Spinal cord (tissue), 9 donors: ENCODE measurements at regions not wholly inside any gene's neighbourhood (a gene's known extent, or its start where the extent isn't known, plus 50 kb on each side); places are given as distances from the start of the nearest gene placed in this dataset.
"Not testable (repeated sequence)": the region's sequence is repeated elsewhere in the genome, so short reads cannot be mapped to it uniquely, and the experiment has no call there.

Experiments used
- DNase-seq, 6 donors: peaks; one replicate each; pipeline versions ENCODE4 v3.0.0 to v3.0.0-alpha.2; 2013 to 2015; ENCODE audit warnings: low spot score in 6 of 6, low read depth in 4 of 6
- H3K27ac ChIP-seq: one replicate; pipeline ENCODE4 v1.5.1; 2013; ENCODE audit warnings: low read depth, low read length, control low read depth
- H3K27me3 ChIP-seq: one replicate; pipeline ENCODE4 v1.6.1; 2013; ENCODE audit warnings: low read length; ENCODE audit not compliant: control insufficient read depth, insufficient read depth
- H3K36me3 ChIP-seq: one replicate; pipeline ENCODE4 v1.6.1; 2013; ENCODE audit warnings: low read length; ENCODE audit not compliant: control insufficient read depth, insufficient read depth
- H3K4me1 ChIP-seq: one replicate; pipeline ENCODE4 v1.6.1; 2013; ENCODE audit warnings: low read length; ENCODE audit not compliant: control insufficient read depth, insufficient read depth
- H3K4me3 ChIP-seq: one replicate; pipeline ENCODE4 v1.5.1; 2013; ENCODE audit warnings: low read depth, low read length, control low read depth
- H3K9me3 ChIP-seq: one replicate; pipeline ENCODE4 v1.6.1; 2013; ENCODE audit warnings: low read length; ENCODE audit not compliant: control insufficient read depth, insufficient read depth
- WGBS: methylation state at CpG from one replicate; pipeline ENCODE4 v1.1.5; 2013; ENCODE audit warnings: missing lambda C conversion rate; ENCODE audit not compliant: insufficient coverage; 5-methylcytosine and 5-hydroxymethylcytosine counted together
- donor health status: healthy.

DNA sequence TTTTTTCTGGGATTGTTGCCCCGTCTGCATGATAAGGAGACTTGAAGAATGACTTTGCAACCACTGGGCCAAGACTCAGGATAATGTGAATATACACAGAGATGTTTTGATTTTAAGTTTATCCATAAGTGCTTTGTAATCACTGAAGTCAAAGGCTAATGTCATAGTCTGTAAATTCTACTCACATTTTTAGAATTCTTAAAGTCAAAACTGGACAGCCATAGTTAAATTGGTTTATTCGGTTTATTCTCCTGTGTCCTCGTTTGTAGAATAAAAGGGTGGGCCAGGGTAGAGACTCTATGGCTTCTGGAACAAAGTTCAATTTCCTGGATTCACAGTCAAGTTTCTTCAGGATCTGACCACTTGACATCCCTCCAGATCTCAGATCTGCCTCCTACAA, 327.7 kb upstream of the TNC start:
- H3K4me3 ChIP-seq = no peak overlapping the region
- H3K36me3 ChIP-seq = no peaks in the 10 kb centered on the region
- no peaks in the 10 kb centered on the region for H3K9me3 ChIP-seq
- no peak for DNase-seq
- H3K27me3 ChIP-seq = no peaks in the 10 kb centered on the region
- H3K27ac ChIP-seq = no peak overlapping the region
- 33% methylated on average over 1 of the region's 3 CpGs for WGBS
- no peaks in the 10 kb centered on the region for H3K4me1 ChIP-seq

DNA sequence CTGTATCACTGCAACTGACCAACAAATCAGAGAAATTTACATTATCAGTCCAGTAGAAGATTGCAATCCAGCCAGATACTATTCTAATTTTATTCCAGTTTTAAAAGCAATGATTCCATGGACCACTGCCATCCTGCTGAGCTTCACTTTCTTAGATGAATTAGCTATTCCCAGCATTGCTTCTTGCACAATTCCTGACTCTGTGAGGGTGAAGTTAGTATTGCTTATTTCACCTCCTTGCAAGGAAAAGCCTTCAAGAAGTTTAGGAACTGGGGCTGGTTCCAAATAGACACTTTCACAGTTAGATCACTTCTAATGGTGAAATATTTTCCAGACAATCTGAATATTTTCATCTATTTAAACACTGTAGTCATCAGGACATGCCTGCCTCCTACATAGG, 338.6 kb upstream of the TNC start:
- Histone ChIP-seq H3K4me3 (no peak overlapping the region), H3K4me1 (no peaks in the 10 kb centered on the region), H3K36me3 (no peaks in the 10 kb centered on the region), H3K27ac (no peak overlapping the region), H3K27me3 (no peaks in the 10 kb centered on the region), H3K9me3 (peaks cover 1% of the 10 kb centered on the region)
- no peak for DNase-seq

DNA sequence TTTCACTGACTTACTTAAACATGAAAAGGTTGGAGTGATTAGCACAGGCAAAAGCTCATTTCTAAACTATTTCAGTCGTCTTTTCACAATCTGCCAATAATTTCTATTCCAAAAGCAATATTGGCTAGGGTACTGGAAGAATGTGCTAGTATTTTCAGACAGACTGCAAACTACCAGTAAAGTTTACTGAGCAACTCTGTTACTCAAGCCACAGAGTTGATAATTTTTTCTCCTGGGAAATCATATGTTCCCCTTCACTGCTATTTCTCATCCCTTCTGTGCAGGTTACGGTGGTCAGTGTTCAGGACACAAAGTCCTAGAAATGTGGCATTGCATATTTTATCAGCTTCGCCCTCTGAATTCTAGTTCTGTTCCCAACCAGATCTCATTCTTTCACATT, 343.3 kb upstream of the TNC start:
- Histone ChIP-seq H3K4me1 (no peaks in the 10 kb centered on the region), H3K9me3 (no peaks in the 10 kb centered on the region), H3K27ac (no peak overlapping the region), H3K36me3 (no peaks in the 10 kb centered on the region), H3K27me3 (no peaks in the 10 kb centered on the region), H3K4me3 (no peak overlapping the region)
- peak in 1 of 6 donors; percentile 24 for DNase-seq
- WGBS = 73% methylated on average over 2 of the region's 3 CpGs

DNA sequence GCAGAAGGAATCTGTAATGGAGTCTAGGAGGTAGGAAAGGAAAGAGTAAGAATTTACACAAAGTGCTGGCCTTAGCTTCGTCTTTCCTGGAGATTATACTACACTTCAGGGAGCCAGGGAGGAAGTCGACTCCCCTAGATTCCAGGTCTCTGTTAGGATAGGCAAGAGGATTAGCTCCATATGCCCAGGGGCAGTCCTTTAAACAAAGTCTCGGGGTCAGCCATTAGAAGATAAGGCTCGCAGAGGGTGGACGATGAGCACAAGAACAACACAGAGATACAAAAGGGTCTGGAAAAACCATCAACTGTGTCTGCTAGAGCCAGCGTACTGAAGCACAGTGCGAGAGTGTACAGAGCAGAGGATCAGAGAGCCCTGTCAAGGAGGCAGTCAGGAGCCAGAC, 344.7 kb upstream of the TNC start:
- 96% methylated on average over 6 of the region's 7 CpGs for WGBS
- Histone ChIP-seq H3K27me3 (no peaks in the 10 kb centered on the region), H3K36me3 (no peaks in the 10 kb centered on the region), H3K9me3 (no peaks in the 10 kb centered on the region), H3K4me1 (no peaks in the 10 kb centered on the region), H3K4me3 (no peak overlapping the region), H3K27ac (no peak overlapping the region)
- no peak for DNase-seq

DNA sequence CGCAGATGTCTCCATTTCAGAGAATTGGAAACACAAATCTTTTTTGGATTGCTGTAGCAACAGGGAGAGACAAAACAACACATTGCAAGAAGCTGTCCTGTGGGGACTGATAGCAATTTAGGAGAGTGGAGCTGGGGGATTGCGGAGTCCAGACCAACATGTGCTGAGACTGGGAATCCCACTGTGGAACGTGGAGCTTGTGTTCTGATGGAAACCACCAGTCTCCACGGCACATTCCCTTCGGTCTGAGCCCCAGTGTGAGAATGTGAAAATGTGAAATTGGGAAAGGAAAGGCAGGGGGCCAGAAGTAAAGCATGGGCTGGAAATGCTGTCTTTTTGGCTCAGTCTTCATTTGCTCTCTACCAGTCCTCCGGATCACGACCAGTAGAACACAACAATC, 348.8 kb upstream of the TNC start:
- Histone ChIP-seq H3K4me1 (no peaks in the 10 kb centered on the region), H3K36me3 (no peaks in the 10 kb centered on the region), H3K27me3 (no peaks in the 10 kb centered on the region), H3K27ac (no peak overlapping the region), H3K4me3 (no peak overlapping the region), H3K9me3 (peaks cover 4% of the 10 kb centered on the region)
- WGBS = 83% methylated on average over 5 of the region's 7 CpGs
- DNase-seq = peak in 2 of 6 donors; percentile 33 to 59

DNA sequence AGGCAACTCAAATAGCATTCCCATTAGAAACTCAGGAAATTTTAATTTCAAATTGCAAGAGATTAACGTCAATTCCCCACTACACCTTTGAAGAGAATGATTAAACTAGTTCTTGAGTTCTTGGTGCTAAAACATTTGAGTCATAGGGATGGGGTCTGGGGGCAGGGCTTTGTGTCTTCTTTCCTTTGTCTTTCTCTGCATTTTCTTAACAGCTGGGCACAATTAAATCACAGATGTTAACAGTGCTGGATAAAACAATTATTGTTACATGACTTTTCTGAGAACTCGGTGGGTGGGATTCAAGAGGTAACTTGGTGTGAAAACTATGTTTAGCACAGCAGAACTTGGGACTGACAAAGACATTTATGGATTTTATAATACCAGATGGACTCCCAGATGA, 351.9 kb upstream of the TNC start:
- peaks cover 4% of the 10 kb centered on the region for H3K9me3 ChIP-seq
- H3K27ac ChIP-seq = no peak overlapping the region
- DNase-seq = peak in 2 of 6 donors; percentile 13 to 23
- no peak overlapping the region for H3K4me3 ChIP-seq
- no peaks in the 10 kb centered on the region for H3K36me3 ChIP-seq
- 63% methylated on average over 1 of the region's 2 CpGs for WGBS
- no peaks in the 10 kb centered on the region for H3K4me1 ChIP-seq
- H3K27me3 ChIP-seq = no peaks in the 10 kb centered on the region

DNA sequence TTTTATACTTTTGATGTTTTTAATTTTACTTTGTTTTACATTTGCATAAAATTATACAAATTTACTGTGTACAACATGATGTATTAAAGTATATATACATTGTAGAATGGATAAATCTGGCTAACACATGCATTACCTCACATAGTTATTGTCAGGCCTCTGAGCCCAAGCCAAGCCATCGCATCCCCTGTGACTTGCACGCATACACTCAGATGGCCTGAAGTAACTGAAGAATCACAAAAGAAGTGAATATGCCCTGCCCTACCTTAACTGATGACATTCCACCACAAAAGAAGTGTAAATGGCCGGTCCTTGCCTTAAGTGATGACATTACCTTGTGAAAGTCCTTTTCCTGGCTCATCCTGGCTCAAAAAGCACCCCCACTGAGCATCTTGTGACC, 355.1 kb upstream of the TNC start:
- not testable (repeated sequence) for H3K9me3 ChIP-seq, H3K36me3 ChIP-seq, H3K27me3 ChIP-seq, H3K4me3 ChIP-seq, DNase-seq, H3K27ac ChIP-seq, H3K4me1 ChIP-seq
- WGBS = no CpG with 5 or more reads among the region's 3 CpGs

DNA sequence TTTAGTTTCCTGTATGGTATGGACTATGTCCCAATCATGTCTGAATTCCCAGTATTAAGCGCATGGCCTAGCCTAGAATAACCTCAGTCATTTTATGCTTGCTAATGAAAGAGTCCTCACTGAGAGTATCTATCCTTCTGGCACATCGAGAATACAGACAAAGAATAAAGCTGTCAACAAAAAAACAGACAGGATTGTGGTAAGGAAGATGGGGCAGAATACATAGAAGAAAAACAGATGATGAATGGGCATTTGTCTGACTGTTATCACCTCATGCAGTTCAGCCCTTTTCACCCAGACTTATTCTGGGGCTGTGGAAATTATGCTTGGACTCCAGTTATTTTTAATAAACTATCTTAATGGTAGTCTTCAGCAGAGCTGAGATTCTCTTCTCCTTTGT, 363.8 kb upstream of the TNC start:
- H3K9me3 ChIP-seq = no peaks in the 10 kb centered on the region
- WGBS = no CpG with 5 or more reads among the region's 2 CpGs
- no peak overlapping the region for H3K27ac ChIP-seq
- no peaks in the 10 kb centered on the region for H3K36me3 ChIP-seq
- no peak for DNase-seq
- no peaks in the 10 kb centered on the region for H3K4me1 ChIP-seq
- H3K27me3 ChIP-seq = no peaks in the 10 kb centered on the region
- no peak overlapping the region for H3K4me3 ChIP-seq

DNA sequence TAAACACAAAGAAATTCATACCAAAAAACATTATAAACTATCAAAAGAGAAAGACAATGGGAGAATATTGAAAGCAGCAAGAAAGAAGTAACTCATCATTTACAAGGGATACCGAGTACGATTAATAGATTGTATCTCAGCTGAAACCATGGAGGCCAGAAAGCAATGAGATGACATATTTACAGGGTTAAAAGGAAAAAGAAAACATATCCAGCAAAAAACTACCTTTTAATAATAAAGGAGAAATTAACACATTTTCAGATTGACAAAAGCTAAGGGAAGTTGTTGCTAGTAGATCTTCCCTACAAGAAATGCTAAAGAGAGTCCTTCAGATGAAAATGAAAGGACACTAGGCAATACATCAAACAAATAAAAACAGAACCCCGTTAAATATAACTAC, 364.8 kb upstream of the TNC start:
- H3K27me3 ChIP-seq = no peaks in the 10 kb centered on the region
- no peak overlapping the region for H3K27ac ChIP-seq
- H3K4me3 ChIP-seq = no peak overlapping the region
- H3K9me3 ChIP-seq = no peaks in the 10 kb centered on the region
- no peak for DNase-seq
- H3K4me1 ChIP-seq = no peaks in the 10 kb centered on the region
- no peaks in the 10 kb centered on the region for H3K36me3 ChIP-seq
- WGBS = no CpG with 5 or more reads among the region's 3 CpGs

DNA sequence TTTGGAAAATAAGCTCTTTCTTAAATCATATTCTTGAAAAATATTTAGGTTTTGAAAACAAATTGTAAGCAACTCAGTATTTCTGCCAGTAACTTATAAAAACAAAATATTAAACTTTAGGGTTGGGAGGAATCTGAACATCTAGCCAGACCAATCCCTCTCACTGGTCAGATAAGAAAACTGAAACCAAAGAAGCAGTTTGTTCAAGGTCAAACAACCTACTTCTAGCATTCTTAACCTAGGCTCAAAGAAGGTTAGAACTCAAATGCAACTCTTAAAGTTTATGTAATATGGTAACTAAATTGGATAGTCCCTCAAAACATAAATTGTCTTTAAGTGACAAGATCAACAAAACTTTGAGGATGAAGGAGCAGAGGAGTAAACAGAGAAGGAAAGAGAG, 374.9 kb upstream of the TNC start:
- Histone ChIP-seq H3K27me3 (no peaks in the 10 kb centered on the region), H3K4me3 (no peak overlapping the region), H3K9me3 (no peaks in the 10 kb centered on the region), H3K36me3 (no peaks in the 10 kb centered on the region), H3K4me1 (no peaks in the 10 kb centered on the region), H3K27ac (no peak overlapping the region)
- no peak for DNase-seq

DNA sequence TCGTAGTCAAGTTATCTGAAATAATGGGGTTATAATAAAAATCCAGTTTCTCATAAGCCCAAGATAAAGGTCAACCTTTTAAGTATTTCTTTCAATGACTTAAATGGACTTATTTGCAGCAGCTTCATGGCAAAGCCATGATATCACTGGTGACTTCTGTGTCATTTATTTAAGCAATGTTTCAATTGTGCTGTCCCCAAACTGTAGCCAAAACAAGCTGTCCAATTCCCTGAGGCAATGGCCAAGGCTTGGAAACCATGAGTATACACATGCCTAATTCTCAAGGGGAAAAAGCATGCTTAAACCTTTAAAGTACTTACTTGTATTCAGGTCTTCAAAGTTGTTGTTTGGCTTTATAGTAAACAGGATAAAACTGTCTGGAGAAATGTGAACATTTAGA, 376.4 kb upstream of the TNC start:
- no peaks in the 10 kb centered on the region for H3K27me3 ChIP-seq
- no peaks in the 10 kb centered on the region for H3K4me1 ChIP-seq
- H3K4me3 ChIP-seq = no peak overlapping the region
- no peak overlapping the region for H3K27ac ChIP-seq
- no peak for DNase-seq
- WGBS = no CpG with 5 or more reads among the region's 1 CpG
- H3K9me3 ChIP-seq = no peaks in the 10 kb centered on the region
- no peaks in the 10 kb centered on the region for H3K36me3 ChIP-seq
